ENCODE measurements at regions not wholly inside any gene's neighbourhood (a gene's known extent, or its start where the extent isn't known, plus 50 kb on each side); places are given as distances from the start of the nearest gene placed in this dataset.
"Not testable (repeated sequence)": the region's sequence is repeated elsewhere in the genome, so short reads cannot be mapped to it uniquely, and the experiment has no call there.

DNA sequence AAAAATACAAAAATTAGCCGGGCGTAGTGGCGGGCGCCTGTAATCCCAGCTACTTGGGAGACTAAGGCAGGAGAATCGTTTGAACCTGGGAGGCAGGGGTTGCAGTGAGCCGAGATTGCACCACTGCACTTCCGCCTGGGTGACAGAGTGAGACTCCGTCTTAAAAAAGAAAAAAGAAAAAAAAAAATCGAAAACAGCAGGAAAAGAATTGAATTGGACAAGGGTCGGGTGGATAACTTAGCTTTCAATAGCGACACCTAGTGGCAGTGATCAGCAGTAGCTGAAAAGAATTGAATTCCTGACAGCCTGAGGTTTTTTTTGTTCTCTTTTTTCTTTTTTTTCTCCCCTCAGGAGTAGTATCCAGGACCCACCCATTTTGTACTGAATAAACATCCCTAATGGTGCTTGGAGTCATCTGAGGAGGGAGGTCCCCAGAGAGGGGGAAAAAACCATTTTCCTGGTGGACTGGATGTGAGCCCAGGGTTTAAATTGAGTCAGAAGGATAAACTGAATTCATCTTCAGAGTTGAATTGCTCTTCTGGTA lies 55.1 kb downstream of the CYCS start:
- DNase-seq, result peak; percentile 51

DNA sequence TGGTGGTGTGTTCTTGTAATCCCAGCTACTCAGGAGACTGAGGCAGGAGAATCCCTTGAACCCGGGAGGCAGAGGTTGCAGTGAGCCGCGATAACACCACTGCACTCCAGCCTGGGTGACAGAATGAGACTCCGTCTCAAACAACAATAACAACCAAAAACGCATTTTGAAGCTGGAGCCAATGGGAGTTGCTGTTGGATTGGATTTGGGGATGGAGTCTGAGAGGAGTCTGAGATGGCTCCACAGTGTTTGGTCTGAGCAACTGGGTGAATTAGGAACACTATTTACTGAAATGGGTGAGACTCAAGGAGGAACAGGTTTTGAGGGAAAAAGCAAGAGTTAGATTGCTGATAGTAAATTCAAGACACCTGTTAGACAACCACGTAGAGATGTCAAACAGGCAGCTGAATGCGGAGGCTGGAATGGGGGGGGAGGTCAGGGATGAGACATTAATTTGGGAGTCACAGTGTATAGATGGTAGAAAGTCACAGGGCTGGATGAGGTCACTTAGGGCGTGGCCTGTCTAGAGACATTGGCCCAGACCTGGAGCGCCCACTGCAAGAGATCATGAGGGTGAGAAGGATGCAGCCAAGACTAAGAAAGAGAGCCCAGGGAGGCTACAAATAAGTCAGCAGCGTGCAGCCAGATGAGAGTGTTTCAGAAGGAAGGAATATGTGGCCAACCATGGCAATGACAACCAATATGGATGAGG lies 56.4 kb downstream of the CYCS start:
- no peak for DNase-seq

DNA sequence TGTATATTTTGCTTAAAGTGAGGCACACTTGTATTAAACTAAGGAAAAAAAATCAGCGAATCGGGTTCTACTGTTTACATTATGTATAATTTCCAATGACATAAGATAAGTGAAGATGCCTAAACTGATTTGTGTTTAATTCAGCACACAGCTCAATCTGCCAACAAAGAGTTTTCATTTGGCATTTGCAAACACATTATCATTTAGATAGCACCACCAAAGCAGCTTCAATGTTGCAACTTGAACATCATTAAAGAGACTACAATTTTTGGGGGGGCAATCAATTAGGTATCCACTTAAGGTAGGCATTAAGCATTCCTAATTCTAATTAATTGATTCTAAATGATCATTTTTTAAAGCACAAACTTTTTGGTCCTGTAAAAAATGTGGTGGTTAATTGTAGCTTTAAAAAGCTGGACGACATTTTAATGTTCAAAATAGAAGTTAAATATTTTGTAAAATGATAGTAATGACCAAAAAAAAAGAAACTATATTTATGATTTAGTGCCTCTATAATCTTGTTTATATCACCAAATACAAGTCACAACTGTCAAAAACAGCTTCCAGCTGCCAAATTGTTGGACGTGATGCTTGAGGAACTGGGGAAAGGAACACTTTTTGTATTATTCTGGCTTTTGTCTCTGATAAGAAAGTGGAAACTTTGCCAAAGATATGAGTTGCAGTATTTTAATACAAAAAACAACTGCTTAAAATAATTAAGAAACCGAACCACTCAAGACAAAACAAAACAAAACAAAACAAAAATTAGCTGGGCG lies 57.1 kb downstream of the CYCS start:
- DNase-seq, result no peak

DNA sequence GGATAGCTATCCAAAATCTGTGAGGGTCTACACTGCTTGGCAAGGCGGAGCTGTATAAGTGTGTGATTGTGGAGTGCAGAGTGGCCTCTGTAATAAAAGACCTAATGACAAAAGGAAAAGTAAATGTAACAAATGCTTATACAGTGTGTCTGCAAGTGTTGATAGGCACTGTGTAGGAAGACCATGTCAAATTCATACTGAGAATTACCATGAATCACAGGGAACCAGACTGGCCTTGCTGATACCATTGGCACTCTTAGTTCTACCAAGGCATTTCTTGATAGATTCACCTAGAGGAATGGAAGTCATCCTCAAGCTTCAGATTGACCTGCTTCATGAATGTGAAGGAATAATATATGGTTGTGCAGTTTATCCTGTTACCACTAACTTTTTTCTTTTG lies 58.8 kb downstream of the CYCS start:
- no peak for DNase-seq

DNA sequence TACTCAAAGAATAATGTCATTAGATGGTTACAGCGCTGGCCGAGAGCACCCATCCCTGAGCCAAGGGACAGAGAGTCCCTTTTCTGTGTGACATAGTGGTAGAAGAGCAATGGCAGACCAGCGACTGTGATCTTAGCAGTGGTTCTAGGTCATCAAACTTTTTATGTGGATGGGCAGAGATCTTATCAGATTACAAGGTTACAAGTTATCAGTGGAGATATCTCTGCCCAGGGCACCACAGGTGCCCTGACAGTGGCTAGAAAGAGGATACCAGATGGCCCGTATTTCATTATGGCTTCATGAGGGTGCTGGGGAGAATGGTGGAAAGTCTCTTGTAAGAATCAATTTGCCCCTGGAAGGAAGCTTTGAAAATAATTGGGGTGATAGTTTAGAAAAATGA lies 62.7 kb downstream of the CYCS start:
- no peak for DNase-seq

DNA sequence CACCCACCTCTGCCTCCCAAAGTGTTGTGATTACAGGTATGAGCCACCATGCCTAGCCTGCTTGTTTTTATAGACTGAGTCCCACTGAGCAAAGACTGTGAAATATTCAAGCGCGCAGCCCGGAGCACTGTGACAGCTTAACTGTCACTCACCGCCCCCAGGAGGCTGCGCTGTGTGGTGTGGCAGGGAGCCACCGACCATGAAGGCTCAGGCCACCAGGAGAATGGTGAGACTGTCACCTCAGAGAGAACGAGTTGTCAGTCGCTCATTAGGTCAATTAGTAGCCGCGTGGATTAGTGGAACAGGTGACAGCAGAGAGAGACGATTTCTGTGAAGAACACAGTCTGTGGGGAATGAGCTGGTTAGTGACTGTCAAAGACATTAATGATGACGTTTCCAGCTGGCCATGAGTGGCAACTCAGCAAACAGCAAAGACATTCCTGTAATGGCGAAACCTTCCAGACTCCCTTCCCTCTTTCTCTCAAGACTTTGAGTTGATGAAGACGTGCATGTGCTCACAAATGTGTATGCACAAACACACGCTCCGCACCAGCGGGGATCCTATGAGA lies 64.5 kb downstream of the CYCS start:
- no peak for DNase-seq

DNA sequence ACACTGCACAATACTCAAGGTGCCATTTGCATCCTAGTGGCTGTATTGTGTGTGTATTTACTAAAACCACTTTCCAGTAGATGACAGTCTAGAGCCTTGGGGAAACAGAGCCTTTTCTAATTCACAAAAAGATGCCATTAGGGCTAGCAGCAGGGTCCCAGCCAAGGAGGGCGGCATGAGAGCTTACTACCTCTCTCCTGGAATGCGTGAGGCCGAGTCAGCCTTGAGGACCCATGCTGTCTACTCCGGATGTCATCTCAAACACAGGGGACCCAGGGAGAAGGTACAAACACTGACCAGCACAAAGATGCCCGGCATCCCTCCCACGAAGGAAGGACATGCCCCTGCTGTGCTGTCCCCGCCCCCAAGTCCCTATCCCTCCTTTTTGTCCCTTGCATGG lies 65.5 kb downstream of the CYCS start:
- DNase-seq, result no peak

DNA sequence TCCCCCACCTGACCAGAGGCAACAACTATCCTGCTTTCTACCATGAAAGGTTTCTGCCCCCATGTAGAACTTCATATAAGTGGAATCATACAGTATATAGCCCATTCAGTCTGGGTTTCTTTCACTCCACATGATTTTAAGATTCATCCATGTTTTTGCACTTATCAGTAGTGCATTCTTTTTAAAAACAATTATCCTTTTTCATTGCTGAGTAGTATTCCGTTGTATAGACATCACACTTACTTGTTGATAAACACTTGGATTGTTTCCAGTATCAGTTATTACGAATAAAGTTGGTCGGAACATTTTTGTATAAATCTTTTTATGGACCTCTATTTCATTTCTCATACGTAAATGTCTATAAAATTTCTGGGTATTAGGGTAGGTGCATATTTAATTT lies 68.7 kb downstream of the CYCS start:
- DNase-seq, result no peak

DNA sequence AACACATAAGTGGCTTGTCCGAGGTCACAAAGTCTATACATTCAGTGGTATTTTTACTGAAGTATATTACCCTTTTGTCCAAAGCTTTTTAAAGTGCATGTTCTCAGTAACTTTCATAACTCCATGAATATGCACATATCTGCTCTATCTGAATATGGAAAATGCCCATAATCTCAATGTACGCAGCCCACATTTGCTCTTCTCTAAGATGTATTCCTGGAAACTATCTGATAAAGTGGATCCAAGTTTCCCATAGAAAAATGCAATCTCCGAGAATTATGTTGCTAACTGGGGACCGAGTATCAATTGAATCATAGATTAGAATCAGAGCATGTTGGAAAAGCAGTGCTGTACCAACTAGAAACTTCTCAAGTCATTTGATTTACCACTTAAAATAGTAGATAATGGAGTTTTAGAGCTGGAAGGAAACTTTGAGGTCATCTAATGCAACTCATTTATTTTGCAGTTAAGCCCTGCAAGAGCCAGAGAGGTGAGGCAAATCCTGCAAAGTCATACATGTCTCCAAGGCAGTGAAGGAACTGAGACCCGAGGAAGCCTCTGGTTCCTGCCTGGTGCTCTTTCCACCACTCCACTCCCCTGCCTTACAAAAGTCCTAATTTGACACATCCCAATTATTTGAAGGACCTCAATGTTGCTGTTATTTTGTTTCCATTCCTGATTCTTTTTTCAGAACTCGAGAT lies 69.4 kb downstream of the CYCS start:
- DNase-seq, result no peak

DNA sequence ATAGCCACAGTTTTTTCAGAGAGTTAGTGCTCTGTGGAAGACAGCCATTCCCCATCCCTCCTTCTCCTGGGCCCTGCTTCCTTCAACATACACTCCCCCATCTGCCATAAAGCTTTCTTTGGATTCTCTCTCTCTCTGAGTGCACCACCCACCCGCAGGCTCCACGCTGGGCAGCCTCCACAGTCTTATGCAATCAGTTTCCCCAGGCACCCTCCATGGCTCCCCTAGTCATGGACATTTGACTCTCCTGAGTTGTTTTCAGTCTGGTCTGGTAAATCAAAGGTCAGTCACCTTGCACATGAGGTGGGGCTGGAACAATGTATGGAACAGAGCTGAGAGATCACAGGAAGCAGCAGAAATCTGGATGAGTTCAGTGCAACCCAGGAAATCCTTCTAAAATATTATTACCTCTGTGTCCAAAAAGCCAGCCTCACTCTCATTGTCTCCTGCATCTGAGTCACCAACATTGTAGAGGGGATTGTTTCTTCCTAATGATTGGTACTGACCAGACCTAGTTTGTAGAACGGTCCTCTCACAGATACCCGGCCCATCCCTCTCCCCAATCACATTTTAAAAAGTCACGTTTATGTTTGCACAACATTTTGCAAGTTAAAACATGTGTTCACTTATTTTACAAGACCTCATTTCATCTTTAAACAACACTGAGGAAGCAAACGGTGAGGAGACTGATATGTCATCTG lies 70.1 kb downstream of the CYCS start:
- no peak for DNase-seq

DNA sequence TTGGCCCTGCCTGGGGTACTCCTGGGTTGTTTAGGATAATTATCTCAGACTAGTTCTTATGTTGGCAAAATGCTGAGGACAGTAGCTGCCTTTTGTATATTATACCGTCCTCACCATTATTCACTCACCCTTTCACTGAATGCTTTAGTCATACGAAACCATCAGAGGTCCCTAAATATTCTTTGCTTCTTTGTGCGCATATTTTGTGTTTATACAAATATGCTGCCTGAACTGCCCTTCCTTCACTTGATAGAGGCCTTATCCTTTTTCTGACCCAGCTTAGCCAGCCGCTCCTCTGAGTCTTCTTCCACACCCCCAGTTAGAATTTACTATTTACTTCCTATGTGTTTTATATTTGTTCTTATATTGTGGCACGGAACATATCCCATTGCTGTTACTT lies 70.2 kb upstream of the OSBPL3 start:
- no peak for DNase-seq

DNA sequence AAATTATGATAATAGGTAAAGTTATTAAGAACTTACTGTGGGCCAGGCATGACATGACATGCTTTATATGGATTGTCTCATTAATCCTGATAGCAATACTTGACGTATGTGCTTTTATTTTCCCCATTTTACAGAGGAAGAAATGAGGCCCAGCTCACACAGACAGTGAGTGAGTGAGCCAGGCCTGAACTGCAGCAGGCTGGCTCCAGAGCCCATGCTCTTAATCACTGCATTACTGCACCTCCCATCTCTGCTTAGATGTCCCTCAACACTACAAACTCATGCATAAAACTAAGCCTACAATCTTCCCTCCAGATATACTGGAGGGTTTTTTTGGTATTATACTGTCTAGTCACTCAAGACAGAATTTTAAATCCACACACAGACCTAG lies 68.5 kb upstream of the OSBPL3 start:
- no peak for DNase-seq

DNA sequence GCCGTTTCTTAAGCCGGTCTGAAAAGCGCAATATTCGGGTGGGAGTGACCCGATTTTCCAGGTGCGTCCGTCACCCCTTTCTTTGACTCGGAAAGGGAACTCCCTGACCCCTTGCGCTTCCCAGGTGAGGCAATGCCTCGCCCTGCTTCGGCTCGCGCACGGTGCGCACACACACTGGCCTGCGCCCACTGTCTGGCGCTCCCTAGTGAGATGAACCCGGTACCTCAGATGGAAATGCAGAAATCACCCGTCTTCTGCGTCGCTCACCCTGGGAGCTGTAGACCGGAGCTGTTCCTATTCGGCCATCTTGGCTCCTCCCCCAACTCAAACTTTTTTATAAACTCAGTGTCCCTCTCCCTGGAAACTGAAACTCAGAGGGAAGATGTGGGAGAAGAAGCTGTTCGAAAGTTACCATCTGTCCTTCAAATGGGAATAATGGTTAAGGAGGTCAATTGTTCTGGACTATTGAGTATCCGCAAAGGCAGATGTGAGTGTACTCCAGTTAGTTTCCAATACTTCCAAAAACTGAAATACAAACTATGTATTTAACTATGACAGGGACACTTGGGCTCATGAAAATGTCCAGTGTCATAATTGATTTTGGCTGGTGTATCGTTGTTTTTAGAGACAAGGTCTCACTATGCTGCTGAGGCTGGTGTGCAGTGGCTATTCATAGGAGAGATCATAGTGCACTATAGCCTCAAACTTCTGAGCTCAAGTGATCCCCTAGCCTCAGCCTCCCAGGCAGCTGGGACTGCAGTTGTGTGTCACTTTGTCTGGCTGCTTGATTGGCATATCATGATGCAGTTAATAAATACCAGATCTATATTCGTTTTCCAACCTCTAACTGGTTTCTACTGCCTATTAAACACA lies 67.8 kb upstream of the OSBPL3 start:
- DNase-seq, result not testable (repeated sequence)

DNA sequence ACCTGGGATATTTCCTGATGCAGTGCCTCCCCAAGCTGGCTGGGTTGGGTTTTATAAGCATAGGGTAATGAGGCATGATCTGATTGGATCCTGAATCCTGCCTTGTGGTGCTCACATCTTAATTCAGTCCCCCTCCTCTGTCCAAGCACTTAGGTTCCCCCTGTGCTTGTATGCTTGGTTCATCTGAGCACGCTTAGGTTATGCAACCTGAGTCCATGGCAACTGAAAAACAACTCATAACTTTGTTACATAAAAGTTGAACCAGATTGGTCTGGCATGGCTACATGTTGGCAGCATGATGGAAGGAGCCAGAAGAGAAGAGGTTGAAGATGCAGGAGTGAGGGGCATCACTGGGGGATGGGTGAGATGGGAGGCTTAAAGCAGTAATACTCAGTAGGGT lies 57.3 kb upstream of the OSBPL3 start:
- DNase-seq, result no peak

DNA sequence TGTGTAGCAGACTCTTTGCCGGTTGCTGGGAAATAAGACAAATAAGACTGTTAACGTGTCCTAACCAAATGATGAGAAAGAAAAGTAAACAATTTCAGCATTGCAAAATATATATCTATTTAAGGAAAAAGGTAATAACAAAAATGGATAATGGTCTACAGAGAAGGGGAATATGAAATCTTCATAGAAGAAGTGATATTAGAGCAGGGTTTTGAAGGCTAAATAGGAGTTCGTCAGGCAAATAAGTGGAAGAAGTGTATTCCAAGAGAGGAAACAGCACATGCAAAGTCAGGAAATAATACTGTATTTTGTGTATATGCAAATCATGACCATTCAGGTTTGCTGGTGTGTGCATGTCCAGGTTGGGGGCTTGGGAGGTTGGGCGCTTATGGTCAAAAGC lies 55.3 kb upstream of the OSBPL3 start:
- DNase-seq, result no peak

DNA sequence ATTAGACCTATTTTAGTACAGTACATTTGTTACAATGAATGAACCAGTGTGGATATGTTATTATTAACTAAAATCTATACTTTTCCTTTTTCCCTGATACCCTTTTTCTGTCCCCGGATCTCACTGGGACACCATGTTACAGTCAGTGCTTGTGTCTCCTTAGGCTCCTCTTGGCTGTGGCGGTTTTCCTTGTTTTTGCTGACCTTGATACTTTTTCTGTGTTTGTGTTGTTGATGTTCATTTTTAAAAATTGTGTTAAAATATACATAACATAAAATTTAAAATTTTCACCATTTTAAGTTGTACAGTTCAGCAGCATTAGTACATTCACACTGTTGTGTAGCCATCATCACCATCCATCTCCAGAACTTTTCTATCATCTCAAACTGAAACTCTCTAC lies 54.2 kb upstream of the OSBPL3 start:
- no peak for DNase-seq

DNA sequence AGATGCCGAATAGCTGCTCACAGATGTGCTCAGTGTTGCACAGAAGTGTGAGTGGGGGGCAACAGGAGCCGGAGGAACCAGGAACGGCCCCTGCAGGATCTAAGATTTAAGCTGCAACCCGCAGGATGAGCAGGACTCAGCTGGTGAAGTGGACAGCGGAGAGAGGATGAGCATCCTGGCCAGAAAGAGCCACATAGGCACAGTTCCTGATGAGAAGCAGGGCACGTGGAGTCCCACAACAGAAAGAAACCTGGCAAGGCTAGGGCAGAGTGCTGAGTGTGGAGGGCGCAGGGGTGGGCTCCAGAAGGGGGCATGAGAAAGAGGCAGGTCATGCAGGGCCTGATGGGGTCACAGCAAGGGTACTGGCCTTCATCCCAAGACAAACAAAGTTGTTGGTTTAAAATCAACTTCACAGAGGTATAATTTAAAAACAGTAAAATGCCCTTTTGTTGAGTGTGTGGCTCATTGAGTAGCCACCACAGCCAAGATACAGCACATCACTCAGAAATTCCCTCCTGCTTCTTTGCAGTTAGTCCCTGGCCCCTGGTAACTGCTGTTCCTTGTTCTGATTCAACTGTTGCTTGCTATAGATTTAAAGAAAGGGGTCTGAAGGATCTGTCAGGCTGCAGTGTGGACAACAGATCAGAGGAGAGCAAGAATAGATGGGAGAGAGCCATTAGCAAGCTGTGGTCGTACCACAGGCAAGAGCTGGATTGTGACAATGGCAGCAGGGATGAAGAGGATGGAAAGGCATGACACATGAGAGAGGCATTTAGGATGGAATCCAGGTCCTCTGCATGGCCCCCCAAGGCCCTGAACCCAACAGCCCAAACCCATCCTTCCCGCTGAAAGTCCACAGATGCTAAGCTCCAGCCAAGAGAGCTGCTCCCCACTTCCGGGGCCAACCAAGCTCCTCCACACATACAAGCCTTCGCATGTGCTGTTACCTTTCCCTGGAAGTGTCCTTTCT lies 53.1 kb upstream of the OSBPL3 start:
- DNase-seq, result no peak

DNA sequence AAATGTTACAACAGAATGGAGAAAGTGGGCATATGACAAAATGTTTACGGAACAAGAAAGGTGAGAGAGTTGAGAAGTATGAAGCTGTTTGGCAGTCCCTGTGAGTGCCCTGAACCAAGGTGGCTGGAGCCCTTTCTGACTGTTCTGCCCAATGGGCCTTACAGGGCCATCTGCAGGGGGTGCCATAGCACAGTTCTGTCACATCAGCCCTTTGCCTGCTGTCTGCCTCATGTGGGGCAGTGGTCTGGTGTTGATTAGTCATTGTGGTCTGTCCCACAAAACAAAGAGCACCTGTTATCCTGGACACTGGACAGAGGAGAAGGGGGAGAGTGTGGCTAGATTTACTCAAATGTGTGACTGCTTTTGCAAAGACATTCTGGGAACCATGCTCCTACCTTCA lies 51.5 kb upstream of the OSBPL3 start:
- no peak for DNase-seq

DNA sequence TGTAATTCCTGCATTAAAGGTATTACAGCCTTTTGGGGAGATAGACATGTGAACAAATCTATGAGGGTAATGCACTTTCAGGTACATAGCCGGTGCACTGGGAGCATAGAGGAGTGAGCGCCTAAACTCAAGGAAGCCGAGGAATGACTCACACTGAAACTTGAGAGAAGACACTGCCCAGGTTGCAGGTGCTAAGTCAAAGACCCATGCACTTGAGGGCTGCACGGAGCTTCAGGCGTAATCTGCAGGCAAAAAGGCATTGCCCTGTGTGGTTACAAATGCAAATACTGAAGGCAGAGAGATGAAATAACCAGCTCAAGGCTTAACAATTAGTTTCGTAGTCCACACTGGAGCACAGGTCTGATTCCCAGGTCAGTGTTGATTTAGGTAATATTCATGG lies 51.0 kb upstream of the OSBPL3 start:
- DNase-seq, result peak; percentile 10

All from stimulated activated CD4-positive, alpha-beta T cell treated with anti-CD3 and anti-CD28 coated beads, Interleukin-15, amount 100 ng/mL, for 24 hours (primary cell).